Fibroblast of lung (primary cell): ENCODE measurements at regions not wholly inside any gene's neighbourhood (a gene's known extent, or its start where the extent isn't known, plus 50 kb on each side); places are given as distances from the start of the nearest gene placed in this dataset.

Source experiments
- DNase-seq, 2 donors: peaks; one replicate each; pipeline versions ENCODE4 v3.0.0 to v3.0.0-alpha.2; 2010; ENCODE audit warnings: low read depth in 2 of 2
- H2AFZ ChIP-seq: 2 replicates; pipeline ENCODE4 v1.5.1; 2012; ENCODE audit warnings: low read length, control low read depth, inconsistent platforms
- H3K27ac ChIP-seq: 2 replicates; pipeline ENCODE4 v1.5.1; 2011; ENCODE audit warnings: low read length, control low read depth; ENCODE audit not compliant: insufficient read depth
- H3K27me3 ChIP-seq: 2 replicates; pipeline ENCODE4 v1.5.1; 2011; ENCODE audit warnings: mild to moderate bottlenecking, low read length; ENCODE audit not compliant: control insufficient read depth, insufficient read depth
- H3K36me3 ChIP-seq: 2 replicates; pipeline ENCODE4 v1.5.1; 2011; ENCODE audit warnings: low read length; ENCODE audit not compliant: control insufficient read depth, insufficient read depth
- H3K4me1 ChIP-seq: 2 replicates; pipeline ENCODE4 v1.5.1; 2011; ENCODE audit warnings: low read length; ENCODE audit not compliant: control insufficient read depth, insufficient read depth; ENCODE audit errors: extremely low read depth
- H3K4me2 ChIP-seq: 2 replicates; pipeline ENCODE4 v1.5.1; 2011; ENCODE audit warnings: low read length, control low read depth; ENCODE audit not compliant: insufficient read depth; ENCODE audit errors: extremely low read depth
- H3K4me3 ChIP-seq, 4 experiments: fragments of 200-600 bp in 1 of 4; sonication (generic) in 1 of 4; replicated peaks in 1 of 4; 2 replicates each; pipeline ENCODE4 v1.5.1; 2011 to 2016; ENCODE audit warnings: low read length in 4 of 4, low read depth in 3 of 4, mild to moderate bottlenecking in 3 of 4, control low read depth in 2 of 4, inconsistent platforms in 1 of 4, mixed read lengths in 1 of 4; ENCODE audit not compliant: insufficient read depth in 1 of 4; ENCODE audit errors: control extremely low read depth in 1 of 4
- H3K79me2 ChIP-seq: 2 replicates; pipeline ENCODE4 v1.5.1; 2012; ENCODE audit warnings: mild to moderate bottlenecking, low read length, inconsistent platforms; ENCODE audit not compliant: control insufficient read depth, insufficient read depth
- H3K9ac ChIP-seq: 2 replicates; pipeline ENCODE4 v1.5.1; 2011; ENCODE audit warnings: mild to moderate bottlenecking, low read length, control low read depth; ENCODE audit not compliant: insufficient read depth
- H3K9me3 ChIP-seq: 2 replicates; pipeline ENCODE4 v1.5.1; 2012; ENCODE audit warnings: low read depth, low read length; ENCODE audit not compliant: control insufficient read depth, insufficient read depth
- H4K20me1 ChIP-seq: 2 replicates; pipeline ENCODE4 v1.5.1; 2011; ENCODE audit warnings: low read length; ENCODE audit not compliant: control insufficient read depth, insufficient read depth; ENCODE audit errors: extremely low read depth
- CTCF ChIP-seq, 2 donors: IDR thresholded peaks in 1 of 2; conservative IDR thresholded peaks in 1 of 2; 1 replicate in 1 of 2; 2 replicates in 1 of 2; pipeline ENCODE4 v1.5.1; 2011 to 2012; ENCODE audit warnings: low read length in 2 of 2, control low read depth in 1 of 2, inconsistent platforms in 1 of 2, low read depth in 1 of 2, mild to moderate bottlenecking in 1 of 2
- EZH2 ChIP-seq: IDR thresholded peaks from 2 replicates; pipeline ENCODE4 v1.5.1; 2012; ENCODE audit warnings: low read length, control low read depth, mild to moderate bottlenecking; ENCODE audit errors: missing control alignments

GRCh38 chr2:6077585-6077984, 385.4 kb downstream of the SOX11 start:
- H3K4me2 ChIP-seq: no peak overlapping the region
- H3K27me3 ChIP-seq: no peaks in the 10 kb centered on the region
- no peaks in the 10 kb centered on the region for H4K20me1 ChIP-seq
- H3K4me1 ChIP-seq: no peaks in the 10 kb centered on the region
- no peaks in the 10 kb centered on the region for H3K9me3 ChIP-seq
- DNase-seq: no peak
- no peak overlapping the region for H3K4me3 ChIP-seq
- no peak overlapping the region for H3K9ac ChIP-seq
- no peaks in the 10 kb centered on the region for H3K36me3 ChIP-seq
- H3K79me2 ChIP-seq: no peaks in the 10 kb centered on the region
- H2AFZ ChIP-seq: no peak overlapping the region
- no peak for TF ChIP-seq EZH2
- TF ChIP-seq CTCF (conservative IDR thresholded peaks at IDR 0.05 in 1 of 2, IDR thresholded peaks at IDR 0.05 in 1 of 2; ENCODE audit: low read depth in 1 of 2, low read length in 2 of 2): no peak
- H3K27ac ChIP-seq: no peak overlapping the region

- no peaks in the 10 kb centered on the region for H3K9me3 ChIP-seq
- no peaks in the 10 kb centered on the region for H3K4me1 ChIP-seq
- H2AFZ ChIP-seq: no peak overlapping the region
- H4K20me1 ChIP-seq: no peaks in the 10 kb centered on the region
- no peak overlapping the region for H3K9ac ChIP-seq
- H3K27ac ChIP-seq: no peak overlapping the region
- no peaks in the 10 kb centered on the region for H3K36me3 ChIP-seq
- no peak overlapping the region for H3K4me3 ChIP-seq
- no peak for TF ChIP-seq EZH2
- no peak for TF ChIP-seq CTCF (conservative IDR thresholded peaks at IDR 0.05 in 1 of 2, IDR thresholded peaks at IDR 0.05 in 1 of 2; ENCODE audit: low read depth in 1 of 2, low read length in 2 of 2)
- no peaks in the 10 kb centered on the region for H3K27me3 ChIP-seq
- no peaks in the 10 kb centered on the region for H3K79me2 ChIP-seq
- no peak overlapping the region for H3K4me2 ChIP-seq
- no peak for DNase-seq
Measured at GRCh38 chr2:6078414-6078813, 386.2 kb downstream of the SOX11 start.

- H3K9ac ChIP-seq: no peak overlapping the region
- no peak for DNase-seq
- H2AFZ ChIP-seq: no peak overlapping the region
- no peak overlapping the region for H3K4me3 ChIP-seq
- no peaks in the 10 kb centered on the region for H3K36me3 ChIP-seq
- H3K4me2 ChIP-seq: no peak overlapping the region
- H3K27me3 ChIP-seq: no peaks in the 10 kb centered on the region
- no peaks in the 10 kb centered on the region for H3K9me3 ChIP-seq
- H3K79me2 ChIP-seq: no peaks in the 10 kb centered on the region
- H3K27ac ChIP-seq: no peak overlapping the region
- TF ChIP-seq CTCF (conservative IDR thresholded peaks at IDR 0.05 in 1 of 2, IDR thresholded peaks at IDR 0.05 in 1 of 2; ENCODE audit: low read depth in 1 of 2, low read length in 2 of 2) (no peak), EZH2 (no peak)
- H3K4me1 ChIP-seq: no peaks in the 10 kb centered on the region
- no peaks in the 10 kb centered on the region for H4K20me1 ChIP-seq
Measured at GRCh38 chr2:6079405-6079804, 387.2 kb downstream of the SOX11 start.
